Mesothelial cell of epicardium (in vitro differentiated cells): ENCODE measurements at regions not wholly inside any gene's neighbourhood (a gene's known extent, or its start where the extent isn't known, plus 50 kb on each side); places are given as distances from the start of the nearest gene placed in this dataset.
"Not testable (repeated sequence)": the region's sequence is repeated elsewhere in the genome, so short reads cannot be mapped to it uniquely, and the experiment has no call there.

ENCODE experiments used
- DNase-seq, 2 experiments: peaks; one replicate each; pipeline ENCODE4 v3.0.0; 2021; ENCODE audit warnings: low spot score in 2 of 2; ENCODE audit not compliant: unreplicated experiment in 2 of 2
- H3K27ac Mint-ChIP-seq: 2 replicates; pipeline ENCODE4 v1.8.0; 2021; ENCODE audit warnings: mixed read lengths
- H3K27me3 Mint-ChIP-seq: 2 replicates; pipeline ENCODE4 v1.8.0; 2021; ENCODE audit warnings: low read depth, mixed read lengths
- H3K36me3 Mint-ChIP-seq: 2 replicates; pipeline ENCODE4 v1.8.0; 2021; ENCODE audit warnings: mixed read lengths
- H3K4me1 Mint-ChIP-seq: 2 replicates; pipeline ENCODE4 v1.8.0; 2021; ENCODE audit warnings: mixed read lengths
- H3K4me3 Mint-ChIP-seq: 2 replicates; pipeline ENCODE4 v1.8.0; 2021; ENCODE audit warnings: mild to moderate bottlenecking, moderate library complexity, mixed read lengths
- H3K9me3 Mint-ChIP-seq: 2 replicates; pipeline ENCODE4 v1.8.0; 2021; ENCODE audit warnings: mixed read lengths
- TF ChIP-seq, protein P1 (sequence below): fragments of 200-600 bp; sonication (generic); IDR thresholded peaks from one replicate; pipeline ENCODE4 v1.5.0; 2021; ENCODE audit warnings: antibody characterized with exemption; ENCODE audit not compliant: unreplicated experiment

DNA sequence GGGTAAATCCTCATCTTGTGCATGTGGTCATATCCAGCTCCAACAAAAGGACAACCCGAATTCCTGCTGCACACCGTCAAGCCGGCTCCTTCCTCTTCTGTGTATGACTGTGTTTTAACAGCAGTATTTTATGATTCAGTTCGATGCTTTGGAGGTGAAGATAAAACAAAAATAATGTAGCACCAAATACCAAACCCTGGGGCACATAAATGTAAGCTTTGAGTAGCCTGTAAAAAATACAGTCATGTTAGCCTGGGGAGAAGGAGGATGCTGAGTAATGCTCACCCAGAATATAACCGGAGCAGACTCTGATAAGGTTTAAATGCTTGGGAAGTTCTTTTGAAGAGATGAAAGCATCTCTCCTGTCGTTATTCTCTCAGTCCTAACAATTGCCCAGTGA lies 225.0 kb downstream of the SUCLG1 start:
- no peaks in the 10 kb centered on the region for H3K9me3 Mint-ChIP-seq
- TF ChIP-seq, protein P1, sequence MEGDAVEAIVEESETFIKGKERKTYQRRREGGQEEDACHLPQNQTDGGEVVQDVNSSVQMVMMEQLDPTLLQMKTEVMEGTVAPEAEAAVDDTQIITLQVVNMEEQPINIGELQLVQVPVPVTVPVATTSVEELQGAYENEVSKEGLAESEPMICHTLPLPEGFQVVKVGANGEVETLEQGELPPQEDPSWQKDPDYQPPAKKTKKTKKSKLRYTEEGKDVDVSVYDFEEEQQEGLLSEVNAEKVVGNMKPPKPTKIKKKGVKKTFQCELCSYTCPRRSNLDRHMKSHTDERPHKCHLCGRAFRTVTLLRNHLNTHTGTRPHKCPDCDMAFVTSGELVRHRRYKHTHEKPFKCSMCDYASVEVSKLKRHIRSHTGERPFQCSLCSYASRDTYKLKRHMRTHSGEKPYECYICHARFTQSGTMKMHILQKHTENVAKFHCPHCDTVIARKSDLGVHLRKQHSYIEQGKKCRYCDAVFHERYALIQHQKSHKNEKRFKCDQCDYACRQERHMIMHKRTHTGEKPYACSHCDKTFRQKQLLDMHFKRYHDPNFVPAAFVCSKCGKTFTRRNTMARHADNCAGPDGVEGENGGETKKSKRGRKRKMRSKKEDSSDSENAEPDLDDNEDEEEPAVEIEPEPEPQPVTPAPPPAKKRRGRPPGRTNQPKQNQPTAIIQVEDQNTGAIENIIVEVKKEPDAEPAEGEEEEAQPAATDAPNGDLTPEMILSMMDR: no peak
- H3K4me3 Mint-ChIP-seq: no peak overlapping the region

DNA sequence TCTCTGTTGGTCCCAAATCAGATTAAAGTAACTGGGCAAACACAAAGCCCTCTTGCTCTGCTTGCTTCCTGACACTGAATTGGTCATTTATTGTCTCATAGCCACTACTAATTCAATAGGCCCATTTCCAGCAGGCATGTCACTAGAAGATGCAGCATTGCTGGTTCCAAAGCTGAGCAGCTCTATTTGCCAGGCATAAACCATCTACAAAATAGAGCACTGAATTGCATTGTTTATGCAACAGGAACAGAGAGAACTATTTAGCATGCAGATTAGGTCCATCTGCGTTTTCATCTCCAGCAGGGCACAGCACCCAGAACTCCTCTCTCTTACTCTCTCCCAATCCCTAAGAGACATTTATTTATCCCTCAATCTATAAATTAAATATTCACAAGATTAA lies 227.6 kb downstream of the SUCLG1 start:
- H3K9me3 Mint-ChIP-seq: peaks cover 8% of the 10 kb centered on the region
- H3K27me3 Mint-ChIP-seq: peaks cover 1% of the 10 kb centered on the region
- H3K4me1 Mint-ChIP-seq: no peaks in the 10 kb centered on the region
- no peak overlapping the region for H3K27ac Mint-ChIP-seq
- H3K36me3 Mint-ChIP-seq: no peaks in the 10 kb centered on the region
- no peak overlapping the region for H3K4me3 Mint-ChIP-seq
- TF ChIP-seq, protein P1: no peak
- DNase-seq: no peak

More for the DNA sequence above, 225.0 kb downstream of the SUCLG1 start:
- DNase-seq: no peak
- Mint-ChIP-seq H3K27ac (no peak overlapping the region), H3K27me3 (peaks cover 1% of the 10 kb centered on the region), H3K36me3 (no peaks in the 10 kb centered on the region), H3K4me1 (no peaks in the 10 kb centered on the region)

DNA sequence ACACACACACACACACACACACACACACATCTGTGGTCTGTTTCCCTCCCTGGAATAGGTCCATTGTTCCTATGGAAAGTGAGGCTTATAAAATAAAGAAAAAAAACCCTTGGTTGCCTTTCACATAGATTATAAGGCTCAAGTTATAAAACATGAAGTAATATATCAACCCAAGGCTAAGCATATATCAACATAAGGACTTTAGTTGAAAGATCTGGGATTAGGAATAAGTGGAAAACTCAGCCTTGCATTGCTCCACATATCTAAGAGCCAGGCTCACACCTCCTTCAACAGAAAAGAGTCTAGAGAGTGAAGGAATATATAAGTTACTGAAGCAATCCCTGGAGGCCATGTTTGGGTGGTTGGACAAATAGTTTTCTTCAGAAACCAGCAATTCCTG lies 235.0 kb downstream of the SUCLG1 start:
- no peak overlapping the region for H3K27ac Mint-ChIP-seq
- TF ChIP-seq, protein P1: no peak
- no peaks in the 10 kb centered on the region for H3K36me3 Mint-ChIP-seq
- no peak for DNase-seq
- peaks cover 15% of the 10 kb centered on the region for H3K9me3 Mint-ChIP-seq
- H3K4me1 Mint-ChIP-seq: no peaks in the 10 kb centered on the region
- H3K4me3 Mint-ChIP-seq: no peak overlapping the region
- H3K27me3 Mint-ChIP-seq: no peaks in the 10 kb centered on the region

DNA sequence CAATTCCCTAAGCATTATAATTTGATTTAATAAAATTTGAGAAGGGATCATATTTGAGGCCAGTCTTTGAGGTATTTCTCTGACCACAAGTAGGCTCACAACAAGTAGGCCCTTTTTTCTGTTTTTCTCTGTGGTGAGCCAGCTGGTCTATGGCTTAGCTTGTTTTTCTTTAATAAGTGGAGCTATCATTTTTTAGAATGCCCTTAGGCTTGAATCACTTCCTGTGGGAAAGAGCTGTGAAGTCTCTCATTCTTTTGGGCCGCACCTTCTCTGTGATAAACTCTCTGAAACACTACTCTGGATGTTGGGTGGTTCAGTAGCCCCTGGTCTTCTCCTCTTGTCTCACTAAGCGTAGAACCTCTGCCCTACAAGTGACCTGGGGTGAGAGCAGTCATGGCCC lies 235.9 kb downstream of the SUCLG1 start:
- no peak overlapping the region for H3K4me3 Mint-ChIP-seq
- no peaks in the 10 kb centered on the region for H3K36me3 Mint-ChIP-seq
- DNase-seq: no peak
- H3K27ac Mint-ChIP-seq: no peak overlapping the region
- no peaks in the 10 kb centered on the region for H3K4me1 Mint-ChIP-seq
- peaks cover 11% of the 10 kb centered on the region for H3K9me3 Mint-ChIP-seq
- no peaks in the 10 kb centered on the region for H3K27me3 Mint-ChIP-seq
- TF ChIP-seq, protein P1: no peak

DNA sequence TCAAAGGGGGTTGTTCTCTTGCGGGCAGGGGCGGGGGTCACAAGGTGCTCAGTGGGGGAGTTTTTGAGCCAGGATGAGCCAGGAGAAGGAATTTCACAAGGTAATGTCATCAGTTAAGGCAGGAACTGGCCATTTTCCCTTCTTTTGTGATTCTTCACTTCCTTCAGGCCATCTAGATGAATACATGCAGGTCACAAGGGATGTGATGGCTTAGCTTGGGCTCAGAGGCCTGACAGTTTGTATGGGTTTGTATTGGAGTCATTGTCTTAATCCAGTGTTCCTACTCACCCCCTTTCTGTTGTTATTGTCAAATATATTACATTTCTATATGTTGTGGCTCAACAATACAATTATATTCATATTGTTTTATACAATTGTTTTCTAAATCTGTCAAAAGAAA lies 238.0 kb downstream of the SUCLG1 start:
- not testable (repeated sequence) for H3K4me3 Mint-ChIP-seq, H3K9me3 Mint-ChIP-seq, H3K4me1 Mint-ChIP-seq, H3K27ac Mint-ChIP-seq, DNase-seq, H3K27me3 Mint-ChIP-seq, H3K36me3 Mint-ChIP-seq

DNA sequence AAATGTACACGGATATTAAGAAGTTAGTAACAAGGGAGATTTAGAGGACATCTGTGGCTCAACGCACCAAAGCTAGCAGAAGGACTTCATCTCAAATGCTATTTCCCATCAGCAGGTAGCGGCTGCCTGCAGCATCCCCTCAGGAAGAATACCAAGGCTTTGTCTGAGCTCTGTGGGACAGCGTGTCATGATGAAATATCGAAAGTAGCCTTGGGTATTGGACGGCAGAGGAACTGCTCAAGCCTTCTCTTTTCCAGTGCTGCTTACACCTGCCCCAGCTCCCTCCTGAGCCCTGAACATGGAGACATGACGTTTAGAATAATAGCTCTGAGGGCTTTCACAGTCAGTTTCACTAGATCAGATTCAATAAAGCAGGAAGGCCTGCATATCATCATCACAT lies 241.6 kb downstream of the SUCLG1 start:
- no peaks in the 10 kb centered on the region for H3K27me3 Mint-ChIP-seq
- no peak overlapping the region for H3K4me3 Mint-ChIP-seq
- no peak overlapping the region for H3K27ac Mint-ChIP-seq

More for the DNA sequence above, 241.6 kb downstream of the SUCLG1 start:
- Mint-ChIP-seq H3K9me3 (no peaks in the 10 kb centered on the region), H3K36me3 (no peaks in the 10 kb centered on the region), H3K4me1 (no peaks in the 10 kb centered on the region)
- DNase-seq: no peak
- TF ChIP-seq, protein P1: no peak
